Common myeloid progenitor, CD34-positive (primary cell): ENCODE measurements at regions not wholly inside any gene's neighbourhood (a gene's known extent, or its start where the extent isn't known, plus 50 kb on each side); places are given as distances from the start of the nearest gene placed in this dataset.

Source experiments
- CTCF ChIA-PET: fragments of 350-600 bp; sonication (Branson Sonifier 250); formaldehyde crosslinking; loops from one replicate; lab custom pipeline; 2021; ENCODE audit warnings: antibody characterized with exemption; lab: Charles Lee
- POLR2A ChIA-PET: fragments of 350-600 bp; sonication (Branson Sonifier 250); formaldehyde crosslinking; loops from one replicate; lab custom pipeline; 2021; ENCODE audit warnings: antibody characterized with exemption; lab: Charles Lee
- DNase-seq, 3 donors: peaks; one replicate each; pipeline versions ENCODE4 v3.0.0 to v3.0.0-alpha.2; 2013
- H3K27ac ChIP-seq, 2 experiments: 1 replicate in 1 of 2; 2 replicates in 1 of 2; pipeline ENCODE4 v1.7.0; 2013; ENCODE audit warnings: inconsistent platforms in 2 of 2, low read length in 2 of 2, mild to moderate bottlenecking in 2 of 2, low read depth in 1 of 2, moderate library complexity in 1 of 2; ENCODE audit not compliant: severe bottlenecking in 2 of 2, insufficient read depth in 1 of 2, poor library complexity in 1 of 2
- H3K27me3 ChIP-seq, 5 experiments: replicated peaks in 2 of 5; 1 replicate in 3 of 5; 2 replicates in 2 of 5; pipeline versions ENCODE4 v1.6.1 to v1.7.0; 2013; ENCODE audit warnings: low read length in 4 of 5, mild to moderate bottlenecking in 2 of 5, moderate library complexity in 2 of 5, inconsistent platforms in 1 of 5; ENCODE audit not compliant: insufficient read depth in 5 of 5, control insufficient read depth in 4 of 5
- H3K36me3 ChIP-seq, 4 experiments: 1 replicate in 2 of 4; 2 replicates in 2 of 4; pipeline versions ENCODE4 v1.6.1 to v1.7.0; 2013; ENCODE audit warnings: low read length in 3 of 4, control low read depth in 1 of 4, mild to moderate bottlenecking in 1 of 4; ENCODE audit not compliant: control insufficient read depth in 4 of 4, insufficient read depth in 4 of 4
- H3K4me1 ChIP-seq, 4 experiments: 1 replicate in 3 of 4; 2 replicates in 1 of 4; pipeline versions ENCODE4 v1.6.1 to v1.7.1; 2013; ENCODE audit warnings: low read length in 3 of 4, mild to moderate bottlenecking in 3 of 4, control low read depth in 1 of 4, inconsistent platforms in 1 of 4, moderate library complexity in 1 of 4; ENCODE audit not compliant: control insufficient read depth in 4 of 4, insufficient read depth in 4 of 4; ENCODE audit errors: control extremely low read depth in 1 of 4
- H3K4me3 ChIP-seq, 7 experiments: 1 replicate in 4 of 7; 2 replicates in 3 of 7; pipeline versions ENCODE4 v1.5.1 to v1.7.0; 2013; ENCODE audit warnings: mild to moderate bottlenecking in 7 of 7, low read length in 6 of 7, moderate library complexity in 6 of 7, inconsistent platforms in 2 of 7, low read depth in 2 of 7, control low read depth in 1 of 7; ENCODE audit not compliant: insufficient read depth in 4 of 7, control insufficient read depth in 1 of 7; ENCODE audit errors: extremely low read depth in 1 of 7
- H3K9me3 ChIP-seq, 5 experiments: 1 replicate in 4 of 5; 2 replicates in 1 of 5; pipeline versions ENCODE4 v1.6.1 to v1.7.1; 2013; ENCODE audit warnings: low read length in 4 of 5, mild to moderate bottlenecking in 2 of 5, inconsistent platforms in 1 of 5, low read depth in 1 of 5, moderate library complexity in 1 of 5; ENCODE audit not compliant: control insufficient read depth in 4 of 5, insufficient read depth in 2 of 5; ENCODE audit errors: control extremely low read depth in 1 of 5
- WGBS: methylation state at CpG from one replicate; pipeline ENCODE4 v1.1.5; 2013; ENCODE audit not compliant: insufficient coverage; 5-methylcytosine and 5-hydroxymethylcytosine counted together

DNA sequence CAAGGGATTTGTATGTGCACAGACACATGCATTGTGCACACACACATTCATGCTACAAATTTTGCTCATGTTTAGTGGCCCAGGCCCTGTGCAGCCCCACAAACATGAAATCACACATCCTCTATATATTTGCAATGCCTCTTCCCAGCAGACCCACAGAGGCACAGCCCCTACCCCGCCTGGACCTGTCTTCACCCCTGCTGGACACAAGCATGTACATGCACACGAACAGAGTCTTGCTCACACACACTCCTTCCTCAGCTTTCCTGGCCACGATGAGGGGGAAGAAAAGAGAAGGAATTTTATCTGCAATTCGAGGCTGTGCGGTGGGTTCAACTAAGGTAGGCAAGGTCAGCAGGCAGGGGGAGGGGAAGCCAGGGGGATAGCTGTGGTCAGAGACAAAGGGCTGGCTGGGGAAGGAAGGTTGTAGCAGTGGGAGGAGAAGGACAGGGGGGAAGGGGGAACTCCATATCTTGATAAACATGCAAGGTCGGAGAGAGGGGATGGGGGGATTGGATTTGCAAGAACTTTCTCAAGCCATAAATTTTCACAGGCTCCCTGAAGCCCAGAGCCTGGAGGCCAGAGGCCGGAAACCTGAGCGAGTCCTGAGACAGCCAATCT lies 156.4 kb downstream of the EFNB1 start:
- H3K36me3 ChIP-seq = no peaks in the 10 kb centered on the region
- 88% methylated on average over 4 of the region's 8 CpGs for WGBS
- CTCF ChIA-PET = no interaction called here
- DNase-seq = no peak
- no peak overlapping the region for H3K4me3 ChIP-seq
- POLR2A ChIA-PET = no interaction called here
- peaks cover 0 to 7% (median 0%) of the 10 kb centered on the region in 5 experiments for H3K27me3 ChIP-seq
- H3K9me3 ChIP-seq = no peaks in the 10 kb centered on the region
- peaks cover 0 to 2% (median 0%) of the 10 kb centered on the region in 4 experiments for H3K4me1 ChIP-seq
- H3K27ac ChIP-seq = no peak overlapping the region

DNA sequence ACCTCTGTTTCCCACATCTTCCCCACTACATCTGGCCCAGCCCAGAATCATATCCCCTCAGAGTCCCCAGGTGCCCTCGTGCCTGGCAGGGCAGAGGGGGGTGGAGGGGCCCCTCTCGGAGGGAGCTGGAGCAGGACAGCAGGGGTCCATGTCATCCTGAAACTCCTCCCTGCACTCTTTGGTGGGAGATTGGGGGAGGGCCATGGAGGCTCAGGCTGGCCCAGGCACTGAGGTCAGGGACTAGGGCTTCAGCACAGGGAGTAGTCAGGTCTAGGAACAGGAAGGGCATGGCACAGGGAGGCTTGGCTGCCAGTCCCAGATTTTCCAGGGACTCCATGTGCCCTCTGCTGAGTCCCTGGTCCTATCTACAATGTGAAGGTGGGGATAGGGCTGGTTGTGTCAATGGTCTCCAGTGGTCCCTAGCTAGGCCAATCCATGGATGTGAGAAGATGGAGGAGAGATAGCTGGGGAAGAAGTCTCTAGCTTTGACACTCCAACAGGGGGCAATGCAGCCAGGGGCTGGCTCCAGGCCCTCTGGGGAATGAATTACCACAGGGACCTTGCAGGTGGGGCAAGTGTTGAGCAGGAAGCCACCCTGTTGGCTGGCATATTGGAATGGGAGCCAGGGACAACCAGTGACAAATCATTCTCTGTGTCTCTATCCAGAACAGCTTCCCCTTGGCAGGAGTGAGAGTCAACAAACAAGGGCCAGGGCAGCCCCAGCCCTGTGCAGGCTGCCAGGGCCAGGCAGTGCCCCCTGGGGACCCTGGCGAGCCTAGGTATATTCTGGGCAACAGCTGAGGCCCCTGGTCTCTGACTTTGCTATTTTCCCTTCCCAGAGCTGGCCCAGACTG lies 154.4 kb downstream of the EFNB1 start:
- H3K36me3 ChIP-seq = no peaks in the 10 kb centered on the region
- no peak for DNase-seq
- H3K27ac ChIP-seq = no peak overlapping the region
- no peak overlapping the region for H3K4me3 ChIP-seq
- H3K4me1 ChIP-seq = peaks cover 0 to 2% (median 0%) of the 10 kb centered on the region in 4 experiments
- ChIA-PET POLR2A (no interaction called here), CTCF (interaction anchor here (1.2 kb wide), 1 partner anchor 18 kb away, joined by 3 read pairs; no protein-coding TSS in a partner anchor)
- WGBS = 75% methylated on average over 2 of the region's 3 CpGs
- H3K27me3 ChIP-seq = peaks cover 0 to 4% (median 0%) of the 10 kb centered on the region in 5 experiments
- H3K9me3 ChIP-seq = no peaks in the 10 kb centered on the region

DNA sequence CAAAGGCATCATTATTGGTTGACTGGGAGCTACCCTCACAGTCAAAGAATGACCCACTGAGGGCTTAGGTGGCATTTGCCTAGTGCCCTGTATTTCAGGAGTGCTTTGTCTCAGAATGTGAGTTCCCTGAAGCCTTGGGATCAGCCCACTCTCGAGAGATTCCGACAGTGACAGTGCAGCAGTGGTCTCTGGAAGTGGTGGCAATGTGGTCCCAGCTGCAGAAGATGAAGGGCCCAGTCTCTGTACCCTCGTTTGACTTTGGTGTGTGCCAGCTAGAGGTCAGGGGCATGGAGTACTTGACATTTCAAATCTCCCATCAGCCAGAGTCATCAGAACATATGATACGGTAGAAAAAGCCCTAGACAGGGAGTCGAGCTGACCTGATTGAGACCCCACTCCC lies 153.7 kb downstream of the EFNB1 start:
- CTCF ChIA-PET = interaction anchor here (1.2 to 1.3 kb wide), 2 partner anchors 12 to 18 kb away, joined by 3 to 6 read pairs; no protein-coding TSS in a partner anchor

DNA sequence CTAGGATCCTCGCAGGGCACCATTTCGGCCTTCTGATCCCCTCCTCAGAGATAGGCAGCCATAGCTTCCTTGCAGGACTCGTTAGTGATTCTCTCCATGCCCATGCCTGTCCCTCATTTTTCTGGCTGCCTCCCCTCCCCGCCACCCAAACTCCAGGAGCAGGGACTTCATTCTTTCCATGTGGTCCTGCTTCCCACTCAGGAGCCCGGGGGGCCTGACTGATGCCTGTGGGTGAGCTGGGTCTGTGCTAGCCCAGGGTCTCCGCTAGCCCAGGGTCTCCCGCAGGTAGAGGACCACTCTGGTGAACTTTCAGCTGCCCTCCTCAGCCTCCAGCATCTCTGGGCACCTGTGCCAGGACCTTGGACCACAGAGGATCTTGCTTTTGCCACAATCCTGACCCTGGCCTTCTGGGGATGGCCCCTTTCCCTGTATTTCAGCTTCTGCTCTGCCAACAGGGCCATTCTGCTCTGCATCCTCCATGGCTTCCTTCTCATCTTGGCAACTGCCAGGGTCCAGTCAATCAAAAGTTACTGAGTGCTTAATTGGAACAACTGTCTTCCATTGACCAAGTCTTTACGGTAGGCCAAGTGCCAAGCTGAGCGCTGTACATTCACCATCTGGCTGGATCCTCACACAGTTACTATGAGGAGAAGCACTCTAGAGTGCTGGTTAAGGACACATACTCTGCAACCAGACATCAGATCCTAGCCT lies 152.2 kb downstream of the EFNB1 start:
- WGBS = 73% methylated on average over 7 of the region's 9 CpGs
- ChIA-PET CTCF (interaction anchor here (1.1 kb wide), 1 partner anchor 16 kb away, joined by 3 read pairs; no protein-coding TSS in a partner anchor), POLR2A (no interaction called here)
- Histone ChIP-seq H3K27me3 (no peaks in the 10 kb centered on the region), H3K9me3 (peaks cover 0 to 4% (median 2%) of the 10 kb centered on the region in 5 experiments), H3K36me3 (no peaks in the 10 kb centered on the region), H3K27ac (no peak overlapping the region), H3K4me3 (no peak overlapping the region), H3K4me1 (no peaks in the 10 kb centered on the region)
- DNase-seq = no peak

More for the DNA sequence above, 153.7 kb downstream of the EFNB1 start:
- WGBS = 77% methylated on average over 3 of the region's 5 CpGs
- H3K4me1 ChIP-seq = no peaks in the 10 kb centered on the region
- H3K27ac ChIP-seq = no peak overlapping the region
- H3K27me3 ChIP-seq = peaks cover 0 to 4% (median 0%) of the 10 kb centered on the region in 5 experiments
- H3K9me3 ChIP-seq = no peaks in the 10 kb centered on the region
- H3K36me3 ChIP-seq = no peaks in the 10 kb centered on the region
- no peak overlapping the region for H3K4me3 ChIP-seq
- no peak for DNase-seq
- POLR2A ChIA-PET = no interaction called here

DNA sequence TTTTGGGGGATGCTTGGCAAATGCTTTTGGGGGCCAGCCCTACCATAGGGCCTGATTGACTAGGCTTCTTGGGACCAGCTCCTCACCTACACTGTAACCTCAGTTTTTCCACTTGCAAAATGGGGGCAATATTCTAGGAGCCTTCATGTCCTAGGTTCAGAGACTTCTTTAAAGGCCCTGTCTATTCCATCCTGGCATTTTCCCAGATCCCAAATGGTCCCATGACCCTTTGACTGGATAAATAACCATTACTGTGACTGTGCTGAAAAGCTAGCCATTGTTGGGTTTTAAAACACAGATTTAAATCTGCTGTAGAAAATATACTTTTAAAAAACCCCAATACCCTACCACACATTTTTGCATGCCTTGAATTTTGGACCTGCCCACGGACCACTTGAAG lies 149.8 kb downstream of the EFNB1 start:
- POLR2A ChIA-PET = no interaction called here
- Histone ChIP-seq H3K4me3 (no peak overlapping the region), H3K27ac (no peak overlapping the region), H3K9me3 (peaks cover 0 to 5% (median 2%) of the 10 kb centered on the region in 5 experiments), H3K36me3 (no peaks in the 10 kb centered on the region), H3K27me3 (no peaks in the 10 kb centered on the region), H3K4me1 (no peaks in the 10 kb centered on the region)
- no peak for DNase-seq
- no CpG with 5 or more reads among the region's 1 CpG for WGBS
- CTCF ChIA-PET = no interaction called here

DNA sequence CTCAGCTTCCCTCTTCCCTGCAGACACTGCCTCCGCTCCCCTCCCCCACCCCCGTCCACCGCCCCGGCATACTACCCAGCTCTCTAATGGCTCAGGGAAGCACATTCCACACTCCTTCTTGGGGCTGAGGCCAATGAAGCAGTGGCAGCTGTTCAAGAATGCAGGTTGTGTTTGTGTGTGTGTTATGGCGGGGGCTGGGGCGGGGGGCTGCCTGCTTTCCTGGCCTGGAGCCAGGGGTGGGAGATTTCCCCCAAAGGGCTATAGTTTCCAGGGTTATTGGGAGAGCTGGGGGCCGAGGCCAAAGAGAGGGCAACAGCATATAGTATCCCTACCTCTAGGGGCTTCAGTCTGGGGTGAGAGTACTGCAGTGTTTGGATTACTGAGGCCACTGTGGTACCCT lies 149.4 kb downstream of the EFNB1 start:
- CTCF ChIA-PET = no interaction called here
- Histone ChIP-seq H3K36me3 (no peaks in the 10 kb centered on the region), H3K4me3 (no peak overlapping the region), H3K4me1 (no peaks in the 10 kb centered on the region), H3K27me3 (no peaks in the 10 kb centered on the region), H3K9me3 (peaks cover 0 to 5% (median 2%) of the 10 kb centered on the region in 5 experiments), H3K27ac (no peak overlapping the region)
- 86% methylated on average over 1 of the region's 7 CpGs for WGBS
- POLR2A ChIA-PET = no interaction called here
- no peak for DNase-seq
